ENCODE measurements at regions not wholly inside any gene's neighbourhood (a gene's known extent, or its start where the extent isn't known, plus 50 kb on each side); places are given as distances from the start of the nearest gene placed in this dataset.
"Not testable (repeated sequence)": the region's sequence is repeated elsewhere in the genome, so short reads cannot be mapped to it uniquely, and the experiment has no call there.

DNA sequence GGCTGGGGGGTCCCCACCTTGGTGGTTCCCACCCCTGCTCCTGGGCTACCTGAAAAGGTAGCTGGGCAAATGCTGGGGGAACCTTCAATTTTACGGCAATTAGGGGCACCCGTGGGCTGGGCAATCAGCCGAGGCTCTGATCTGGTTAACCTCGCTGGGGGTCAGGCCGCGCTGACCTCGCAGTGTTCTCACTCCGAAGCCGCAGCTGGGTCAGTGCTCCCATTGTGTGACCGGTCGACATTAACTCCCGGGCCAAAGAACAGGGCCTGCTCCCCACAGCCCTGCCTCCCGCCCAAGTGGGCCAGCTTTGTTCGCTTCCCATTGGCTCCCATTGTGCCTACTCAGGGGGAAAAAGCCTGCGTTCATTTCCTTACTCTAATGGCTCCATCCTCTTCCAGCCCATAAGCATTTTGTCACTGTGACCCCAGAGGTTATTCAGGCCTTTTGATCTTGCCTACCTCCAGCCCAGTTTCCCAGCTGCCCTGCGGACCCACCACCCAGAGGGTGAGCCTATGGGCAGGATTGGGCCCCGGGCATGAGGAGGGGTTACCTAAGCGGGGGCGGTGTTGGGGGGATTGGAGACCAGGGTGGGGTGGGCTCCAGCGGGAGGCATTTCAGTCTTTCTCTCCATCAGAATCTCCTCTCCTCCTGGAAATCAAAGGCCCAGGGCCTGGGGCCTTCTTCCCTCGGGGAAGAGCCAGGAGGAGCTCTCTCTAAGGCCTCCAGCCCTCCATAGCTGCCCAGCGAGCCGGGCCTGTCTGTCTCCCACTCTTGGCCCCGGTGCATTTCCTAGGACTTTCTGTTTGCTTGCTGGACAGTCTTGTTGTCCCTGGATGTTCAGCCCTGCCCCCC is 90.1 kb downstream of the MYCN start:
- Histone ChIP-seq H3K27ac (ENCODE audit: low read depth, low read length) (no peak overlapping the region), H3K27me3 (ENCODE audit: control insufficient read depth, insufficient read depth, low read length) (no peaks in the 10 kb centered on the region), H3K4me1 (ENCODE audit: control insufficient read depth, insufficient read depth, low read length) (peaks cover 20% of the 10 kb centered on the region), H3K9ac (ENCODE audit: low read length) (no peak overlapping the region), H3K9me3 (ENCODE audit: control insufficient read depth, insufficient read depth, low read depth, low read length) (no peaks in the 10 kb centered on the region), H3K4me3 (ENCODE audit: low read depth, low read length) (no peak overlapping the region), H3K36me3 (ENCODE audit: control insufficient read depth, insufficient read depth, low read length) (no peaks in the 10 kb centered on the region)

DNA sequence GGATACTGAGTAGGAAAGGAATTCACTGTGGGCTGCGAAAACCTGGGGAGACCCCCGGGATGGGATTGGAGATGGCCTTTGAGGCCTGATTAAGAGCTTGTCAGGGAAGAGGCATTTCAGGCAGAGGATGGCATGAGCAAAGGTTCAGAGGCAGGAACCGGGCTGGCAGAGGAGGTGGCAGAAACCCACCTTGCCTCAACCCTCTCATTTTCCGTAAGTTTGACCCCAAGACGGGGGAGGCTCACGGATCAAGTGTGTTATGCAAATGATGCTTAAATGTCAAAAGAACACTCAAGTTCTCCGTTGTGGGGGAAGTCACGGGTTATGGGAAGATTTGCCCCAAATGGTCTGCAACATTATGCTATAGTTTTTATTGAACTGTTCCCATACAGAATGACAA is 88.3 kb downstream of the MYCN start:
- Histone ChIP-seq H3K4me1 (ENCODE audit: control insufficient read depth, insufficient read depth, low read length) (peaks cover 19% of the 10 kb centered on the region), H3K4me3 (ENCODE audit: low read depth, low read length) (no peak overlapping the region), H3K9ac (ENCODE audit: low read length) (no peak overlapping the region), H3K9me3 (ENCODE audit: control insufficient read depth, insufficient read depth, low read depth, low read length) (no peaks in the 10 kb centered on the region), H3K27ac (ENCODE audit: low read depth, low read length) (no peak overlapping the region), H3K27me3 (ENCODE audit: control insufficient read depth, insufficient read depth, low read length) (no peaks in the 10 kb centered on the region), H3K36me3 (ENCODE audit: control insufficient read depth, insufficient read depth, low read length) (no peaks in the 10 kb centered on the region)

DNA sequence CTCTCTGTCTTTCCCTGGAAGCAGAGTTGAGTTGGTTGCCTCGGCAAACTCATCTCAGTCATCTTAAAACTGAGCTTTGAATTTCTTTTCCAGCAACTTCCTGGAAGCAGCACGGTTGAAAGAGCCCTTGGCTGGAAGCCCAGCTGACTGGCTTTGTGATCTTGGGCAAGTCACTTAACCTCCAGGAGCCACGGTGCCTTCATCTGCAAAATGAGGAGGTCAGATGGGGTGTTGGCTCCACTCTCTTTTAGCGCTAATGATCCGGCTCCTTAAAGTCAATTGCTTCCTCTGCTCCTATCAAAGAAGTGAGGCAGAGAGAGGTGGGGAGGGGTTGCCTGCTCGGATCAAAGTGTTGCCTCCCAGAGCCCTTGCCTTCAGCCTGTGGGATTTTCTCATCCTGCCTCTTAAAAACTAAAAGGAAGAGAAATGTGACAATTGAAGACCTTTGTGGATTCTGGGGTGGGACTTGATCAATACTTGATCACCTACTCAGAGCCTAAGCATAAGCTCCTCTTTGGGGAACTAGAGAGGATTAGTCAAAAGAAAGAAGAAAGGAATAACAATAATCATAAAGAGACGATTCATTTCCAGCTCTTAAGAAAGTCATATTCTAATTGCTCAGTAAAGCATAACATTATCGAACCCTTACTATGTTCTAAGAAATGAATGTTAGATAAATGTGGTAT is 86.6 kb downstream of the MYCN start:
- peaks cover 35% of the 10 kb centered on the region for H3K4me1 ChIP-seq (ENCODE audit: control insufficient read depth, insufficient read depth, low read length)
- no peaks in the 10 kb centered on the region for H3K9me3 ChIP-seq (ENCODE audit: control insufficient read depth, insufficient read depth, low read depth, low read length)
- no peak overlapping the region for H3K27ac ChIP-seq (ENCODE audit: low read depth, low read length)
- no peak overlapping the region for H3K4me3 ChIP-seq (ENCODE audit: low read depth, low read length)
- no peak overlapping the region for H3K9ac ChIP-seq (ENCODE audit: low read length)
- H3K27me3 ChIP-seq (ENCODE audit: control insufficient read depth, insufficient read depth, low read length), result no peaks in the 10 kb centered on the region
- H3K36me3 ChIP-seq (ENCODE audit: control insufficient read depth, insufficient read depth, low read length), result no peaks in the 10 kb centered on the region

DNA sequence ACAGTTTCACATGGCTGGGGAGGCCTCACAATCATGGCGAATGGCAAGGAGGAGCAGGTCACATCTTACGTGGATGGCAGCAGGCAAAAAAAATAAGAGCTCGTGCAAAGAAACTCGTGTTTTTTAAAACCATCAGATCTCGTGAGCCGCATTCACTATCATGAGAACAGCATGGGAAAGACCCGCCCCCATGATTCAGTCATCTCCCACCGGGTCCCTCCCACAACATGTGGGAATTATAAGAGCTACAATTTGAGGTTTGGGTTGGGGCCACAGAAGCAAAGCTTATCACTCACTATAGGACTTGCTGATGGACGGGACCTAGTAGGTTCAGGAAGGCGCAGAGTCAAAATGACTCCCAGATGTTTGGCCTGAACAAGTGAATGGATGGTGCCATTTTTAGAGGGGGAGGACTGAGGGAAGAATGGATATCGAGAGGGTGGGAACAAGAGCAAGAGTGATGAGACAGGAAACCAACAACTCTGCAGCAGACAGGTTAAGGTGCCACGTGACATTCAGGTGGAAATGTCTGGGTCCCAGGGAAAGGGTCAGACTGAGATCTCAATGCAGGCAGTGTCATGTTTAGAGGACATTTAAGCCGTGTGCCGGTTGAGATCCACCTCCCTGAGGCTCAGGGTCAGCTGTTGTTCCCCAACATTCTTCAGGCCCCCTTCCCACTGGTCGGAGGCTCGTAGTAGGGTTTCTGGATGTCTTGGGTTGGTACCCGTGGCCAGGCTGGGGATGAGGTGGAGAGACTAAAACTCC is 85.7 kb downstream of the MYCN start:
- Histone ChIP-seq H3K4me3 (ENCODE audit: low read depth, low read length) (no peak overlapping the region), H3K36me3 (ENCODE audit: control insufficient read depth, insufficient read depth, low read length) (no peaks in the 10 kb centered on the region), H3K27me3 (ENCODE audit: control insufficient read depth, insufficient read depth, low read length) (no peaks in the 10 kb centered on the region), H3K27ac (ENCODE audit: low read depth, low read length) (no peak overlapping the region), H3K4me1 (ENCODE audit: control insufficient read depth, insufficient read depth, low read length) (peaks cover 31% of the 10 kb centered on the region), H3K9me3 (ENCODE audit: control insufficient read depth, insufficient read depth, low read depth, low read length) (no peaks in the 10 kb centered on the region), H3K9ac (ENCODE audit: low read length) (no peak overlapping the region)

DNA sequence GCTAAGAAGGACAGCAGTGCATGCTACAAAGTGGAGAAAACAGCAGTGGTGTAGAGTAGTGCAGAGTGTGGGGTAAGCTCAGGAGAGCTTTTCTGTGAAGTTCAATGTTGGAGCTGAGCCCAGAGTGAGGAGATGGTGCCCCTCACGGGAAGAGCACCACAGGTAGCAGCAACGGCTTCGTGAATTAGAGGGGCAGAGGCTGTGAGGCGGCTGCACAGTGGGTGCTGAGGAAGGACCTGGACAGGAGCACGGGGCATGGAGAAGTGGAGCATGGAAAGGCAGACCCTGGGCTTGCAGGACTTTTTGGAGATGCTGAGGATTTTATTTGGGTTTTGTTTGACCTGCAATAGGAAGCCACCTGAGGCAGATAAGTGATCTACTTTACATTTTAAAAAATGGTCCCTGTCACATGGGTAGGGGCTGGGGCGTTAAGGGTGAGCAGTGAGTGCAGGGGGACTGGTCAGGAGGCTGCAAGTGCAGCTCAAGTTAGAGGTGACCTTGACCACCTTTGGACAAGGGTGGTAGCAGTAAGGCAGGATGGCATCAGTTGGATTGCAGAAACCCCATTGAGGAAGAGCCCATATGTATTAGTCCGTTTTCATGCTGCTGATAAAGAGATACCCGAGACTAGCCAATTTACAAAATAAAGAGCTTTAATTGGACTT is 85.0 kb downstream of the MYCN start:
- no peak overlapping the region for H3K9ac ChIP-seq (ENCODE audit: low read length)
- peaks cover 27% of the 10 kb centered on the region for H3K4me1 ChIP-seq (ENCODE audit: control insufficient read depth, insufficient read depth, low read length)
- no peaks in the 10 kb centered on the region for H3K27me3 ChIP-seq (ENCODE audit: control insufficient read depth, insufficient read depth, low read length)
- H3K9me3 ChIP-seq (ENCODE audit: control insufficient read depth, insufficient read depth, low read depth, low read length), result no peaks in the 10 kb centered on the region
- H3K4me3 ChIP-seq (ENCODE audit: low read depth, low read length), result no peak overlapping the region
- no peak overlapping the region for H3K27ac ChIP-seq (ENCODE audit: low read depth, low read length)
- no peaks in the 10 kb centered on the region for H3K36me3 ChIP-seq (ENCODE audit: control insufficient read depth, insufficient read depth, low read length)

DNA sequence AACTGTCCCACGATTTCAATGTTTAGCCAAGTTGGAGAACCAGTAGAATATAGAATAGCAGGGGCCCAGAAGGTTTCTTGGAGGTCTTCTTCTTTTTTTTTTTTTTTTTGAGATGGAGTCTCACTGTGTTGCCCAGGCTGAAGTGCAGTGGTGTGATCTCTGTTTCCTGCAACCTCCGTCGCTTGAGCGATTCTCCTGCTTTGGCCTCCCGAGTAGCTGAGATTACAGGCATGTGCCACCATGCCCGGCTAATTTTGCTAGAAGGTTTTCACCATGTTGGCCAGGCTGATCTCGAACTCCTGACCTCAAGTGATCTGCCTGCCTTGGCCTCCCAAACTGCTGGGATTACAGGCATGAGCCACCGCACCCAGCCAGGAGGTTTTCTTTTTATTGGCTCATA is 84.3 kb downstream of the MYCN start:
- H3K9me3 ChIP-seq (ENCODE audit: control insufficient read depth, insufficient read depth, low read depth, low read length); H3K4me3 ChIP-seq (ENCODE audit: low read depth, low read length); H3K36me3 ChIP-seq (ENCODE audit: control insufficient read depth, insufficient read depth, low read length); H3K27ac ChIP-seq (ENCODE audit: low read depth, low read length); H3K27me3 ChIP-seq (ENCODE audit: control insufficient read depth, insufficient read depth, low read length); H3K9ac ChIP-seq (ENCODE audit: low read length): not testable (repeated sequence)
- peaks cover 25% of the 10 kb centered on the region for H3K4me1 ChIP-seq (ENCODE audit: control insufficient read depth, insufficient read depth, low read length)

DNA sequence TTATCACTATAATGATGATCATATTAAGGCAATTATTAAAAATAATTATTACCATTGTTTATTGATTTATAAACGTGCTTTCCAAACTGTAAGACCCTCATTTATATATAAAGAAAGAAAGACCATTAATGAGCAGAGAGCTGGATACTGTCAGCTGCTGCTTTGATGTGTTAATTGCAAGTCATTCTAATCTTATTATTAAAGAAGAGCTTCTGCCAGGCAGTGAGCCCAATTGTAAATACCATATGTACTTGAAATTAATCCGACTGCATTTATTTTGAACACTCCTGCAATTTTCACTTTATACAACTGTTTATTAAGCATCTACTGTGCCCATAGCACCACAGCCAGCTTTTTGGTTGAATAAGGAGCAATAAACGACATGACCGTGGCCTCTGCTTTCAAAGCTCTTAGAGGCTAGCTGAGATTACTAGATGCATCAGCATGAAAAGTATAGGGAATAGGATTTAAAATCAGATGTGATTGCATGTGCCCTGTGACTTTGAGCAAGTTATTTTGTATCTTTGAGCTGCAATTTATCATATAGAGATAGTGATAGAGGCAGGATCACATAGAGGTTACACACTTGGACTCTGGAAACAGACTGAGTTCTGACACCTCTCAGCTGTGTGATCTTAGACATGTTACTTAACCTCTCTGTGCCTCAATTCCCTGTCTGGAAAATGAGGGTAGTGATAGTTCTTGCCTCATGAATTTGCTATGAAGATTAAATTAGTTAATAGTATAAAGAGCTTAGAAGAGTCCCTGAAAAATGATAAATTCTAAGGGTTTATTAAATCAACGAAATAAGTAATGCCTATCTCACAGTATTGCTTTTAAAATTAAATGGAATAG is 83.4 kb downstream of the MYCN start:
- H3K4me3 ChIP-seq (ENCODE audit: low read depth, low read length), result no peak overlapping the region
- peaks cover 25% of the 10 kb centered on the region for H3K4me1 ChIP-seq (ENCODE audit: control insufficient read depth, insufficient read depth, low read length)
- no peak overlapping the region for H3K9ac ChIP-seq (ENCODE audit: low read length)
- H3K27ac ChIP-seq (ENCODE audit: low read depth, low read length), result no peak overlapping the region
- H3K9me3 ChIP-seq (ENCODE audit: control insufficient read depth, insufficient read depth, low read depth, low read length), result no peaks in the 10 kb centered on the region
- no peaks in the 10 kb centered on the region for H3K36me3 ChIP-seq (ENCODE audit: control insufficient read depth, insufficient read depth, low read length)
- no peaks in the 10 kb centered on the region for H3K27me3 ChIP-seq (ENCODE audit: control insufficient read depth, insufficient read depth, low read length)

DNA sequence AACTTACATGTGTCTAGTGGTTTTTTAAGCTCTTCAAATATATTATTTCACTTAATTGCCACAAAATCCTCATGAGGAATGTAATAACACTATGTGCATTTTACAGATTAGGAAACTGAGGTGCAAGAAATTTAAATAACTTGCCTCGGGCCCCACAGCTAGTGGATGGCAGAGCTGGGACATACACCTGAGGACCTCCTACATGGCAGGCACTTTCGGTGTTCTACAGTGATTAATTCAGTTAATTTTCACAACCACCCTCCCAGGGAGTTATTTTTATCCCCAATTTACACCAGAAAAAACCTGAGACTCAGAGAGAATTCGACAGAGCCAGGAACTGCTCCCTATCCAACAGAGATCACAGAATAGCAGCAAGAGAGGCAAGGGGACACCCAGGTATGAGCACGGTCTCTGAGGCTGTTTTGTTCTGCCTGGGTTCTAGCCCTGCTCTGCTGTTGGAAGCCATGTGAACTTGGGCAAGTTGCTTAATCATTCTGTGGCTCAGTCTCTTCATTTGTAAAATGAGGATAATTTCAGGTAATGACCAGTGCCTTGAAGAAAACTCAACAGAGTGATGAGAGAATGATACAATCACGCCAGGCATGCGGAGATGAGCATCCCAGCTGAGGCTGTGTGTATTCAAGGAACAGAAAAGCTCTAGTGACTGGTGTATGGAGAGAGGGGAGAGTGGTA is 82.3 kb downstream of the MYCN start:
- H3K4me3 ChIP-seq (ENCODE audit: low read depth, low read length), result no peak overlapping the region
- H3K27ac ChIP-seq (ENCODE audit: low read depth, low read length), result no peak overlapping the region
- H3K27me3 ChIP-seq (ENCODE audit: control insufficient read depth, insufficient read depth, low read length), result no peaks in the 10 kb centered on the region
- H3K36me3 ChIP-seq (ENCODE audit: control insufficient read depth, insufficient read depth, low read length), result no peaks in the 10 kb centered on the region
- H3K9me3 ChIP-seq (ENCODE audit: control insufficient read depth, insufficient read depth, low read depth, low read length), result no peaks in the 10 kb centered on the region
- peaks cover 25% of the 10 kb centered on the region for H3K4me1 ChIP-seq (ENCODE audit: control insufficient read depth, insufficient read depth, low read length)
- no peak overlapping the region for H3K9ac ChIP-seq (ENCODE audit: low read length)

DNA sequence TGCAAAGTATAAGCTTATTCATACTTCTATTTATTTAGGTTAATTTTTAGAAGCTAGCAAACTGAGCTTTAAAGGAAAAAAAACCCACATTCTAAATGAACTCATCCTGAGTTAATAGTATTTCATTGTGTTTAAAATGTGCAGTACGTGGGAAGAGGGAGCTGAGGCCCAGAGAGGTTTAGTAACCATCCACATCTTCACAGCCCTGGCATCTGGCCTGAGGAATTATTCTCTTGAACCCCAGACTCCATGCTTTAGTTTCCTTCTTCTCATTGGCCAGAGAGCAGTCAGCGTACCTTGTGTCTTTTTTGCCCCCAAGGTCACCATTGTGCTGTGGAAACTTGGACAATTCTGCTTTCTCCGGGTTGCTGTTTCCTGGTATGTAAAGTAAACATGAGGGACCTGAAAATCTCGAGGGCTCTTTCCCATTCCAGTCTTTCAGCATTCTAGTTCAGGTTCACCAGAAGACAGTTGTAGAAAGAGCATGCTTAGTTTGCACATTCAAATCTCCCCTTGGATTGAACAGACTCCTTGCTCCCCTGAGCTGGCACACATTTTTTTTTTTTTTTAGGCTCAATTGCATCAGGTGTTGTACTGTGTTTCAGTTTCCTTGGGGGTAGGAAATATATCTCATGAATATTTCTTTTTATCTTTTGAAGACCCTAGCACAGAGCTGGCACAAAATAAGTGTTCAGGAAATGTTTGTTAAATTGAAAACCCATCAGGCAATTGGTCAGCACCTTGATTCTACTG is 81.4 kb downstream of the MYCN start:
- Histone ChIP-seq H3K9ac (ENCODE audit: low read length) (no peak overlapping the region), H3K4me3 (ENCODE audit: low read depth, low read length) (no peak overlapping the region), H3K36me3 (ENCODE audit: control insufficient read depth, insufficient read depth, low read length) (no peaks in the 10 kb centered on the region), H3K27ac (ENCODE audit: low read depth, low read length) (no peak overlapping the region), H3K27me3 (ENCODE audit: control insufficient read depth, insufficient read depth, low read length) (no peaks in the 10 kb centered on the region), H3K9me3 (ENCODE audit: control insufficient read depth, insufficient read depth, low read depth, low read length) (no peaks in the 10 kb centered on the region), H3K4me1 (ENCODE audit: control insufficient read depth, insufficient read depth, low read length) (peaks cover 25% of the 10 kb centered on the region)
